HG02870 (cell line): ENCODE measurements at regions not wholly inside any gene's neighbourhood (a gene's known extent, or its start where the extent isn't known, plus 50 kb on each side); places are given as distances from the start of the nearest gene placed in this dataset.
"Not testable (repeated sequence)": the region's sequence is repeated elsewhere in the genome, so short reads cannot be mapped to it uniquely, and the experiment has no call there.

Source experiments
- ATAC-seq: cut with Tn5 transposase; IDR thresholded peaks from one replicate; pipeline ENCODE4 v1.9.1; 2021; ENCODE audit warnings: mild to moderate bottlenecking, moderate library complexity; ENCODE audit not compliant: unreplicated experiment

DNA sequence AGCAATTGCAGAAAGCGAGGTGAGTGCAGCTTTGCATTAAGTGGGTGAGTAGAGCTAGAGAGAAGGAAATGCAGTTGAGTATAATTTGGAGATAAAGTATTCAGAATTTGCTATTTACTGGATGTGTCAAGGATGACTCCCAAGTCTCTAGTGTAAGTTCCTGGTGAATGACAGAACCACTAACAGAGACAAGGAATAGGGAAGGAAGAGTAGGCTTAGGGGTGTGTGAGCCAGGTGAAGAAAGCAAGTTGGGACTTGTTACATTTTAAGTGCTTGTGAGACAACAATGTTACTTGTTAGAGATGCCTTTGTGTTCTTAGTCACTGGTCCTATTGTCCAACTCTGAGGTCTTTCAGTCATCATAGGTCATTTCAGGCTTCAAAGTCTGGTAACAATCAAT is 70.8 kb downstream of the TBC1D26 start:
- ATAC-seq = not testable (repeated sequence)

DNA sequence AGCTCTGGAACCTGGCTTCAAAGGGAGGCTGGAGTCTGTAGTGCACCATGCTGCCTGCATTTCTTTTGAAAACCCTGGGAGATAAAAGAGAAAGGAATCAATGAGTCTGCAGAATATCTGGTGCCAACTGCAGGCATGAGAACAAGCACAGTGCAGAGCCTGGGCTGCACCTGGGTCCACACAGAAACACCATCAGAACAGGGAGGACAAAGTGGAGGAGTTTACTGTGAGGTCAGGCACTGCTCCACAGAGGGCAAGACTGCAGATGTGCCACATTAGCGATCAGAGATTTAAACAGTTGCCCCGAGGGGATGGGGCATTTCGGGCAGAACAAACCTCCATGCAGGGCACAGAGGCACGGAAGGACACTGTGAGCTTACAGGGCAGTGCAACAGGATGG is 74.7 kb downstream of the TBC1D26 start:
- not testable (repeated sequence) for ATAC-seq

DNA sequence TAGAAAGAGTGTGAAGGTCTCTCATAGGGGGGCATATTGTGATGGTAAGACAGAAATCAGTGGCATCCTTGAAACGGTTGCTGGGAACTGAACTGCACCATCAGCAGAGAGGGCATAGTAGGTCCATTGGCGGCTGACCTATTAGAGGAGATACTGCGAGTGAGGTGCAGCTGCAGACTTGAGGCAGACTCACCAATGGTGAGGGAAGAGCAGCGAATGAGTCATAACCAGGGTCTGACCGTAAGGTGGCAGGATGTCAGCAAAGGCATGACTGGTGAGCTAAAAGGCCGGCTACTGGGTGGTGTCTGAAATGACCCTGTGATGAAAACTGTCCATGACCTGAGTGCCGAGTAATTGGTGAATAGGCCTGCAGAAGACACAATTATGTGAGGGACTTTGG is 81.3 kb downstream of the TBC1D26 start:
- not testable (repeated sequence) for ATAC-seq

DNA sequence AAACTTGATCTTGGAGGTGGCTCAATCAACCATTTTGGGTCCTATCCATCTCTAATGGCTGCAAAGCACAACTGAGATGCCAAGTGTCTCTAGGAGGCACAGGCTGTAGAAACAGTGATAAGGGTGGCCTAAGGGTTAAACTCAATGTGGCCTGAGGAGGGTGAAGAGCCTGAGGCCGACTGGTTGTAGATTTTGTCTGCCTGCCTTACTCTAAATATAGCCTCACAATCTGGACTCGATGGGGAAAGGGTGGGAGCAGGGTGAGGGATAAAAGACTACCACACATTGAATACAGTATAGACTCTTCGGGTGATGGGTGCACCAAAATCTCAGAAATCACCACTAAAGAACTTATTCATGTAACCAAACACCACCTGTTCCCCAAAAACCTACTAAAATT is 81.9 kb downstream of the TBC1D26 start:
- ATAC-seq = not testable (repeated sequence)

DNA sequence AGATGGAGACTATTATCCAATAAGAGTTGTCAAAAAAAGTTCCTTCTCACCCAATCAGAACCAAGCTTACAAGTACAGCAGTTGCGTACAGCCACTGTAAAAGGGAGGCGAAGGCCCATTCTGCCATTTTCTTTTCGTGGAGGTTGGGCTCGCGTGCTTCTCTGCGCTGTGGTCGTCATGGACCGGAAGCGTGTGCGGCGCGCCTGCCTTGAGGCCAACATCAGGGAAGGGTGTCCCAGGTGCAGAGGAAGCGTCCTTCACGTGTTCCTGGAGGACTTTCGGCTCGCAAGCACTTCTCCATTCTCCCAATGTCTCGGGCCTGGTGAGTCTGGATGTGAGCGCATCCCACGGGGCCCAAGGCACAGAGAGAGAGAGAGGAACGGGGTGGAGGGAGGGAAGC is 85.8 kb downstream of the TBC1D26 start:
- not testable (repeated sequence) for ATAC-seq

DNA sequence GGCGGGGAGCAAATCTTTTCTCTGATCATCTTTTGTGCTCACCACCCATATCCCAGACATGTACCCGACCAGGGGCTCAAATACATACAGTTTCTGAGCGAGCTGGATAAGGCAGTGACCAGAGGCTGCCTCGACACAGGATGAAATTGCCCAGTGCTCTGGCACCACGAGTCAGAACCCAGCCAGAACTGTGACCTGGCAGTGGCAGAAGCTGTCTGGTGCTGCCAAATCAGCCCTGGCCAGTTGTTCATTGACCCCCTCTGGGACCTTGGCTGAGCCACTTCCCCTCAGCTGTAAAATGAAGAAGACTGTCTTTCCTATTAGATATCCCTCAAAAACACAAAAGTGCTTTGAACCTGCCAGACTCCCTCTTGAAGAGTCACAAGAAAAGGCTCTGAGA is 90.2 kb downstream of the TBC1D26 start:
- not testable (repeated sequence) for ATAC-seq

DNA sequence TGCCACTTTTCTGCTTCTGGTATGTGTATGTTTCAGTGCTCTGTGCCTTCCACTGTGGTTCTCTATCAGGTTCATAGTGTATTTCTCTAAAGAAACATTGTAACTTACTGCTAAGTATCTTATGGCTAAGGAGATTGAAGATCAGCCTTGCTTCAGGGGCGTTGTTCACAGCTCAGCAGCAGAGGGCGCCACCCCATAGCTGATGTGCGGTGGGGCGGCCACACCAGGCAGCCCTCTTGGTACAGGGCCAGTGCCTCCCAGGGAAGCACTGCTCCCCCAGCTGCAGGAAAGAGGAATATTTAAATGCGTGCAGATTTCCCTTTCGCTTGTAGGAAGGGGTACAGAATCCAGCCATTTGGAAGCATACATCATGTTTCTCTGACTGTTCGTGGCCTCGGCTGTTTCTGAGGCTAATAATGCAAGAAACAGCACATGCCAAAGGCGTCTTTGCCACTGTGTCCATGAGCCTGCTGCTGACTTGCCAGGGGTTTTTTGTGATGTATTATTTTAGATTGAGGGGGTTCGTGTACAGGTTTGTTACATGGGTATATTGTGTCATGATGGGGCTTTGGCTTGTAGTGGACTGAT is 96.7 kb downstream of the TBC1D26 start:
- not testable (repeated sequence) for ATAC-seq

DNA sequence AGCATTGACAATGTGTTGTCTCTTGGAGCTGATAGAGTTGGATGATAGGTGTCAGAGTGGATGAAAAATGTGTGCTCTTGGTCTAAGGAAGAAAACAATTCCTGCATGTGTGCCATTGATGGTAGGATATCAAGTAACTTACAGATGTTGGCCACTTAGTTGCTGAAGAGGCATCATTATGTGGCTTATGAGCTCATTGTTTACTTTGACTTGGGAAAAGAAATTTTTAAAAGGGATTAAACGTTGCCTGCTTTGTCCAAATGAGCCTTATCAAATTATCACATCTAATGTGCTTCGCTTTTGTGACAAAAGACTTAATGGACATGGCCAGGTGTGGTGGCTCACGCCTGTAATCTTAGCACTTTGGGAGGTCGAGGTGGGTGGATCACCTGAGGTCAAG is 98.1 kb downstream of the TBC1D26 start:
- ATAC-seq = not testable (repeated sequence)

DNA sequence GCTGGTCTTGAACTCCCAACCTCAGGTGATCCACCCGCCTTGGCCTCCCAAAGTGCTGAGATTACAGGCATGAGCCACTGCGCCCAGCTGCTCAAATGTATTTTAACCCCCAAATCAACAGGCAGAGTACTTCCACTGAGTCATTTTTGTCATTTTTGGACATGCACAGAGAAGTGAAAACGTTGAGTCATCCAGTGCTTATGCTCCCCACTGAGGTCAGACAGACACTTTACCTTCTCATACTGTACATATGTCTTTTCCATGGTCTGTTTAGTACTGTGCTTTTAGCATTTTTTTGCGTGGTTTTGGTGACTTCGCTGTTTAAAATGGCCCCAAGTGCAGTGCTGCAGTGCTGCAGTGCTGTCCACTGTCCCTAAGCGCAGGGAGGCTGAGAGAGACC is 99.1 kb downstream of the TBC1D26 start:
- ATAC-seq = peak; percentile 97

DNA sequence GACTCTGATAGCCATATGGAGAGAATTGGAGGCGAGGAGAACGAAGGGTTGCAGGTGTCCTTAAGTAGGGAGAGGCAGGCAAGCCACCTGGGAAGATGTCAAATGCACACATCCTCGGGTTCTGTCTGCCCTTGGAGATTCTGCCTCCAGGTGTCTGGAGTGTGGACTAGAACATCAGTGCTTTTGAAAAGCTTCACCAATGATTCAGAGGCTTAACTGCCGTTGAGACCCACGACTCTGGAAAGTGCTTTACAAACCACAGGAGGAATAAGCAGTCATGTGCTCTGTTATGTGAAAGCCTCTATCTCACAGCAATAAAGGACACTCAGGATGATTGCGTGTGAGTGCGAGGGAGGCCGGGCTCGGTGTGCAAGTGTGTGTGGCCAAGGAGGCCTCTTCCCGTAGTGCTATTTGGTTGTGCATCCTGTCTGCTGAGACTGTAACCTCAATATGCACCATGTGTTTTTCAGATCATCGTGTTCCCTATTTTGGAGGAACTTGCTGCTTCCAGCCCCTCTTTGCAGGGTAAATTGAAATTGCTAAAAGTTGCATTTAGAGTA is 100.9 kb downstream of the TBC1D26 start:
- not testable (repeated sequence) for ATAC-seq

DNA sequence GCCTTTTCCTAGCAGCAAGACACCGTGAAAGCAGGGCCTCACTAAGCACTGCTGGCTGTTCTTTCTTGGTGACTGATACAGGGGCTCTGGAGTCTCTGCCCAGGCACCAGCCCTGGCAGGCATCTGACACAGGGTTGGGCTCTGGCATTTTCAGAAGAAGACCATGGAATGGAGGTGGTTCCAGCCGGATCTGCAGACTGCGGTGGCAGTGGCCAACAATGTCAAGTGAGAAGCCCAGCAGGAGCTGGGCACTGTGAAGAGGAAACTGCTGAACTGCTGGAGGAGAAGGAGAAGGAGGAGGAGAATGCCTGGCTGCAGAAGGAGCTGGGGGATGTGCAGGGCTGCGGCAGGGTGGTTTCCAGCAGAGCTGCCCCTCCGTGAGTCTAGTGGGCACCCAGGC is 101.8 kb downstream of the TBC1D26 start:
- not testable (repeated sequence) for ATAC-seq

DNA sequence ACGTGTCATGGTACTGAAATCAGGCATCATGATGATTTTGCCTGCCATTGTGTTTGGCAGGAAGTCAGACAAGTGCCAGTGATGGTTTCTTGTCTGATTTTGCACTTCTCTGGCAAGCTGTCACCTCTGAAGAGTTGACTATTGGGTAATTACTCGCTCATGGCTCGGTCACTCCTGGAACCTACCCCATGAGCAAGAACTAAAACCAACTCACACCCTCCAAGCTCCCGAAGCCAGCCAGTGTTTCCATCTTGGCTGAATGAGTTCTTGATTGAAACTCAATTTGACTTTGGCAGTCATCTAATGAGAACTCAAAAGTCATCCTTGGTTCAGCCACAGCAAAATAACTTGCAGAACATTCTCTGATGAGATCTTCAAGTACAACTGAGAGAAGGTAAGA is 103.4 kb downstream of the TBC1D26 start:
- not testable (repeated sequence) for ATAC-seq

DNA sequence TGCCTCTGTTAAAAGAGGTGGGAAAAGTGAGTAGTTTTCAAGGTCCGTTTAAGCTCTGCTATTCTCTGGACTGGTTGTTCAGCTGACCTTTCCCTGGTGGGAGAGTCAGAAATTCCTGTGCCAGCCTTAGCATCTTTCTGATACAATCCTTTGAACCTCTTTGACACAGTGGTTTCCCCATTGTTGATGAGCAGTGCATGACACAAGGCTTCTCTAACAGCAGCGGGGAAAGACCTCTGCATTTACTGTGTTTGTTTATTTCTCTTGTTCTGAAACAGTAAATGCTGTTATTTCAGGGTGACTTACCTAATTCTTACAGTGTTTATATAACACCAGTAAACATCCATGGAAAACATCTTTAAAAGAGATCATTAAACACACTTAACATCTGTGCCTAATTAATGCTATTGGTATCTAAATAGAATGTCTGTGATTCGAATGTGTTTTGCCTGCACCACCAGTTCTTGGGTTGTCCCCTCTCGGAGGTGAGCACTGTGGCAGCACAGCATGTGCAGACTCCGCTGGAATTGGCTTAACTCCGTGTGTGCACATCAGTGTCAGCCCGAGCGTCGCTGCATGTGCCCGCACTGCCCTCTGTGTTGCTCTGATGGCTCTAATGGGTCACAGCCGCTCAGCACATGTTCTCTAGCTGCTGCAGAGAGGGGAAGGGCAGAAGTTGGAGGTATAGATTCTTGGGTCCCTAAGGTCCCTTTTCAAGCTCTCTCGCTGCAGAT is 104.3 kb downstream of the TBC1D26 start:
- ATAC-seq = not testable (repeated sequence)

DNA sequence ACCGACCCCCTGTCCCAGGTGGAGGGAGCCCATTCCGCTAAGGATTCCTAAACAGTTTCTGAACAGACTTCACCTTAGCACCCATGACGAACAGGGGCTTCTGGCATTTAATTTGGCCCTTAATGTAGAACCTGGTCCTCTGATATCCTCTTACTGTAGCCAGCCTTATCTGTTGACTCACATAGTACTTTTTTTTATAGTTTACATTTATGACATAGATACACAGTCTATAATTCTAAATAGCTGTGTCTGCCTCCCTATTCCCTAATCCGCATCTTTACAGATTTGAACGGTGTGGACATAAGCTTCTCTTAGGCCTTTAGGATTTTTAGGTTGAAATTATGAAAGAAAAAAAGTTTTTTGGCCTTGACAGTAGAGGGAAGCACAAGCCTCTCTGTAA is 104.9 kb downstream of the TBC1D26 start:
- not testable (repeated sequence) for ATAC-seq

DNA sequence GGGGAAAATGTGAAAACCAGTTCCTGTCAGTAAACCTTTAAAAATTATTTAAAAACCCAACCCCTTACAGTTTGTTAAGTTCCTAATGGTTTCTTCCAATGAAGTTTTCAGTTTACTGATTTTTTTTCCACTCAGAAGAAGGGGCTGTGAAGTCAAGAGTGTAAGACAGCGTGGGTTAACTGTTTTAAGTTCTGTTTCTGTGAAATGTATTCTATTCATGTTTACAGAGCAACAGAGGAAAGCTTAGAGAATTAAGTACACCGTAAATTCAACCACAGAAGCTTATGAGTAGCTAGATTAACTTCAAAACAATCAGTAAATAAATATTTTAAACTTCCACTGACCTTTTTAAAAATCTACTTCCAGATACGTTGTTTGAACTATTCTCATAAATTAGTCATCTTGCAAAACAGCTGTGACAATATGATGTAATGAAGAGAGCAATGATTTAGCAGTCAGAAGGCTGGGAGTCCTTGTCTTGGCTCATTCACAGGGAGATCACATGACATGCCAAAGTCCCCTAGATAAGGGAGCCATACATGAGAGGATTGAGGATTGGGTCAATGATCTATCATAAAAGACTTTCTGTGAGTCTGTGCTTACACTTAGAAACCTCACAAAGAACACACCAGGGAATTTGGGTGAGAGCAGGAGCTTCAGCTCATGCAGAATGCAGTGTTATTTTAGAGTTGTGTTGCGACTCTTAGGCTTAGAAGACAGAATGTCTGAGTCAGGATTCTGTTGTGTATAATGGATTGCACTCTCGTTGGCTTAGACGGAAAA is 97.3 kb upstream of the ADORA2B start:
- not testable (repeated sequence) for ATAC-seq

DNA sequence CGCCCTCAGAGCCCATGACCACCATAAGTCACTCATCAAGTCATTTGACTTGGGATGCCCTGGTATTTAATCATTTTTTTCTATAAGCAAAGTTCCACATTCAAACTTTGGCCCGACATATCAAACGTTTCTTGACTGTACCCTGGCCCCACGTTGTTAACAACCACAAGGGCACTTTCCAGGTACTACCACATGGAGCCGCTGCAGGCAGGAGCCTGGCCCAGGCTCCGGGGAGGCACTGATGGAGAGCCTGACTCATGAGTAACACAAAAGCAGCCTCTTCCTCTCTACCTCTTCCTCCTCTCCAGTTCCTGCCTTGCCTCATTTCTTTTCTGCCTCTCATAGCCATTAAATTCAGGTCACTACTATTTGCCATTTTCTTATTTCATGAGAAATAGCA is 95.9 kb upstream of the ADORA2B start:
- not testable (repeated sequence) for ATAC-seq

DNA sequence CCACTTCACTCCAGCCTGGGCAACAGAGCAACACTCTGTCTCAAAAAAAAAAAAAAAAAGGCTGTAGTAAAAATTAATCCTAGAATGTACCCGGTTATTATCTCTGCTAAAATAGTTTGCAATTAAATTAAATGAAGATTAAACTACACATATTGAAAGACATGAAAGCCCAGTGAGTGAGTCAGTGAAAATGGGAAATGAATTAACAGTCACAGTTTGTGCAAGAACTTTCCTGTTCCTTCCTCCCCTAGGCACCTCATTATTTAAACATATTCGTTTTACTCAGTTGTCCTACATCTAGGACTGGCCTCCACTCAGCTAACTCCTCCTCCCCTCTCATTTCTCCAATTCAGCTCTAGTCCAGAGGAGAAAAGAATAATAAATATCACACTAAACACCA is 94.9 kb upstream of the ADORA2B start:
- not testable (repeated sequence) for ATAC-seq

DNA sequence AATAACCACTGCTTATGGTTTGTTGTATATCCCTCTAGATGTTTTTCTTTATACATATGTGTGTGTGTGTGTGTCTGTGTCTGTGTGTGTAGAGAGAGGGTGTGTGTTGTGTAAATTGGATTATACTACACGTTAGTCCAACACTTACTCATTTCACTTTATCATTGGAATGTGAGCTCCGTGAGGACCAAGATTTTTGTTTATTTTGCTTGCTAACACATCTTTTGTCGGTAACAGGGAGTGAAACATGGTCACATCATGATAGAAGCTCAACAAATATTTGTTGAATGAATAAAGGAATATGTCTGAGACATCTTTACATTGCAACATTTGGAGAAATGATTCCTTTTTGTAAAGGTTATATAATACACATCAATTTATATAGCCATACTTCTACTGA is 94.2 kb upstream of the ADORA2B start:
- ATAC-seq = not testable (repeated sequence)

DNA sequence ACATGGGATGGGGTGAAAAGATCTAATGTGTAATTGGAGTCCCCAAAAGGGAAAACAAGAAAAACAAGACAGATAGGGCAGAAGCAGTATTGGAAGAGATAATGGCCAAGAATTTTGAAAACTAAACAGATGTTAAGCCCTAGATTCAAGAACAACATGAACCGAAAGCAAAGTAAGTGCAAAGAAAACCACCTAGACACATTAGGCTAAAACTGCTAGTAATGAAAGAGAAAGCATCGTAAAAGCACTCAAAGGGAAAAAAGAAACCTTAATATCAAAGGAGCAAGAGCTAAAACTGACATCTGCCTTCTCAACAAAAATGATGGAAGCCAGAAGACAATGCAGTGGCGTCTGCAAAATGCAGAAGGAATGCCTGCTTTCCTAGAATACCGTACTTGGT is 92.1 kb upstream of the ADORA2B start:
- not testable (repeated sequence) for ATAC-seq

DNA sequence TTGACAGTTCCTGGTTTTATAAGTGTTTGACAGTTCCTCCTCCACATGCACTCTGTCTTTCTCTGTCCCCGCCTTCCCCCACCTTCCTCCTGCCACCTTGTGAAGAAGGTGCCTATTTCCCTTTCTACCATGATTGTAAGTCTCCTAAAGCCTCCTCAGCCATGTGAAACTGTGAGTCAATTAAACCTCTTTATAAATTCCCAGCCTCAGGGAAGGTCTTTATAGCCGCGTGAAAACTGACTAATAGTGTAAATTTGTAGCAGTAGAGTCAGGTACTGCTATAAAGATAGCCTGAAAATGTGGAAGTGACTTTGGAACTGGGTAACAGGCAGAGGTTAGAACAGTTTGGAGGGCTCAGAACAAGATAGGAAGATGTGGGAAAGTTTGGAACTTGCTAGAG is 88.7 kb upstream of the ADORA2B start:
- ATAC-seq = not testable (repeated sequence)

DNA sequence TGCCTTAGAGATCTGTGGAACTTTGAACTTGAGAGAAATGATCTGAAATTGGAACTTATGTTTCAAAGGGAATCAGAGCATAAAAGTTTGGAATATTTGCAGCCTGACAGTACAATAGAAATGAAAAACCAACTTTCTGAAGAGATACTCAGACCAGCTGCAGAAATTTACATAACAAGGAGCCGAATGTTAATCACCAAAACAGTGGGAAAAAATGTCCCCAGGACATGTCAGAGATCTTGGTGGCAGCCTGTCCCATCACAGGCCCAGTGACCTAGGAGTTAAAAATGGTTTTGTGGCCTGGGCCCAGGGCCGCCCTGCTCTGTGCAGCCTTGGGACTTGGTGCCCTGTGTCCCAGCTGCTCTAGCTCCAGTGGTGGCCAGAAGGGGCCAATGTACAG is 88.2 kb upstream of the ADORA2B start:
- ATAC-seq = not testable (repeated sequence)
